ENCODE measurements at regions not wholly inside any gene's neighbourhood (a gene's known extent, or its start where the extent isn't known, plus 50 kb on each side); places are given as distances from the start of the nearest gene placed in this dataset.

GRCh38 chr2:128420776-128421175 is 102.1 kb upstream of the HS6ST1 start:
- Histone ChIP-seq H3K4me3 (ENCODE audit: low read depth in 1 of 3, low read length in 3 of 3) (no peak overlapping the region), H3K27ac (ENCODE audit: low read depth in 1 of 2, low read length in 2 of 2) (no peak overlapping the region), H3K27me3 (ENCODE audit: control insufficient read depth in 4 of 4, insufficient read depth in 4 of 4, low read length in 3 of 4) (no peaks in the 10 kb centered on the region), H3K9ac (ENCODE audit: low read depth in 1 of 2, low read length in 2 of 2) (no peak overlapping the region), H3K36me3 (ENCODE audit: control insufficient read depth in 4 of 4, insufficient read depth in 3 of 4, low read depth in 1 of 4, low read length in 3 of 4) (no peaks in the 10 kb centered on the region), H3K4me1 (ENCODE audit: control insufficient read depth in 4 of 4, insufficient read depth in 4 of 4, low read length in 3 of 4) (no peaks in the 10 kb centered on the region), H3K9me3 (ENCODE audit: control insufficient read depth in 4 of 4, low read length in 3 of 4) (no peaks in the 10 kb centered on the region)
- 88% methylated on average over 4 of the region's 4 CpGs for WGBS
- no peak for DNase-seq (ENCODE audit: low spot score)
- TF ChIP-seq ZBTB33 (IDR thresholded peaks at IDR 0.05) (no peak), EGR1 (IDR thresholded peaks at IDR 0.05; ENCODE audit: low read depth in 2 of 2) (no peak), TAF1 (conservative IDR thresholded peaks at IDR 0.05) (no peak), FOXA2 (IDR thresholded peaks at IDR 0.05) (no peak), YY1 (IDR thresholded peaks at IDR 0.05) (no peak), JUND (IDR thresholded peaks at IDR 0.05) (no peak), NR2F2 (IDR thresholded peaks at IDR 0.05) (no peak), FOXA1 (IDR thresholded peaks at IDR 0.05) (no peak), GABPA (IDR thresholded peaks at IDR 0.05 in 1 of 2, conservative IDR thresholded peaks at IDR 0.05 in 1 of 2) (no peak)
- TF ChIP-seq, protein P1, sequence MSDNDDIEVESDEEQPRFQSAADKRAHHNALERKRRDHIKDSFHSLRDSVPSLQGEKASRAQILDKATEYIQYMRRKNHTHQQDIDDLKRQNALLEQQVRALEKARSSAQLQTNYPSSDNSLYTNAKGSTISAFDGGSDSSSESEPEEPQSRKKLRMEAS (IDR thresholded peaks at IDR 0.05), result no peak

DNA sequence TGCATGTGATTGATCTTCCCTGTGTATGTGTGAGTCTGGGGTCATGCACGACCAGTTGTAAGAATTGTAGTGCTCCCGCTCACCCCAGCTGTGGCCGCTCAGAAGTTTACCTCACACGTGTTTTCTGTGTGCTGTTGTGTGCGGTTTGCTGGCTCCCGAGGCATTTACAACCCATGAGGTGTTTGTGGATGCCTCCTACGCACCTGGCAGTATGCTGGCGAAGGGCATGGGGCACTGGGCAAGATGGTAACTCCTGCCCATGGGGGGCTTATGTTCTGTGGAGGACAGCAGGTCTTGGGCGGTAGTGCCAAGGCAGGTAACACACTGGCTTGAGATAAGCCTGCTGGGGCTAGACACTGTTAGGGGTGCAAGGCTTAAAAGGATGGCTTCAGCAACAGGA is 102.6 kb upstream of the HS6ST1 start:
- 91% methylated on average over 9 of the region's 9 CpGs for WGBS
- Histone ChIP-seq H3K4me1 (ENCODE audit: control insufficient read depth in 4 of 4, insufficient read depth in 4 of 4, low read length in 3 of 4) (no peaks in the 10 kb centered on the region), H3K27ac (ENCODE audit: low read depth in 1 of 2, low read length in 2 of 2) (no peak overlapping the region), H3K36me3 (ENCODE audit: control insufficient read depth in 4 of 4, insufficient read depth in 3 of 4, low read depth in 1 of 4, low read length in 3 of 4) (no peaks in the 10 kb centered on the region), H3K9me3 (ENCODE audit: control insufficient read depth in 4 of 4, low read length in 3 of 4) (no peaks in the 10 kb centered on the region), H3K27me3 (ENCODE audit: control insufficient read depth in 4 of 4, insufficient read depth in 4 of 4, low read length in 3 of 4) (no peaks in the 10 kb centered on the region), H3K4me3 (ENCODE audit: low read depth in 1 of 3, low read length in 3 of 3) (no peak overlapping the region), H3K9ac (ENCODE audit: low read depth in 1 of 2, low read length in 2 of 2) (no peak overlapping the region)
- no peak for TF ChIP-seq YY1 (IDR thresholded peaks at IDR 0.05)
- TF ChIP-seq FOXA1 (IDR thresholded peaks at IDR 0.05), result no peak
- TF ChIP-seq ZBTB33 (IDR thresholded peaks at IDR 0.05), result no peak
- TF ChIP-seq RXRA (IDR thresholded peaks at IDR 0.05), result no peak
- no peak for TF ChIP-seq RAD21 (IDR thresholded peaks at IDR 0.05)
- no peak for TF ChIP-seq EGR1 (IDR thresholded peaks at IDR 0.05; ENCODE audit: low read depth in 2 of 2)
- no peak for TF ChIP-seq TAF1 (conservative IDR thresholded peaks at IDR 0.05)
- no peak for TF ChIP-seq NR2F2 (IDR thresholded peaks at IDR 0.05)
- TF ChIP-seq FOXA2 (IDR thresholded peaks at IDR 0.05), result no peak
- no peak for TF ChIP-seq GABPA (IDR thresholded peaks at IDR 0.05 in 1 of 2, conservative IDR thresholded peaks at IDR 0.05 in 1 of 2)
- no peak for TF ChIP-seq JUND (IDR thresholded peaks at IDR 0.05)
- no peak for TF ChIP-seq HNF4G (IDR thresholded peaks at IDR 0.05)
- no peak for TF ChIP-seq CTCF (IDR thresholded peaks at IDR 0.05; ENCODE audit: low read depth, low read length, missing input control)
- TF ChIP-seq, protein P1 (IDR thresholded peaks at IDR 0.05), result no peak
- TF ChIP-seq HNF4A (conservative IDR thresholded peaks at IDR 0.05), result no peak
- TF ChIP-seq, protein P2, sequence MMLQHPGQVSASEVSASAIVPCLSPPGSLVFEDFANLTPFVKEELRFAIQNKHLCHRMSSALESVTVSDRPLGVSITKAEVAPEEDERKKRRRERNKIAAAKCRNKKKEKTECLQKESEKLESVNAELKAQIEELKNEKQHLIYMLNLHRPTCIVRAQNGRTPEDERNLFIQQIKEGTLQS (IDR thresholded peaks at IDR 0.05), result no peak
- TF ChIP-seq REST (IDR thresholded peaks at IDR 0.05), result no peak
- TF ChIP-seq SP1 (IDR thresholded peaks at IDR 0.05), result no peak
- peak; percentile 14 for DNase-seq (ENCODE audit: low spot score)

Measured in liver (tissue), 8 donors.